Endodermal cell (in vitro differentiated cells): ENCODE measurements at regions not wholly inside any gene's neighbourhood (a gene's known extent, or its start where the extent isn't known, plus 50 kb on each side); places are given as distances from the start of the nearest gene placed in this dataset.

Experiments used
- DNase-seq: peaks from one replicate; pipeline ENCODE4 v3.0.0-alpha.2; 2017
- H3K27ac ChIP-seq: 2 replicates; pipeline ENCODE4 v1.5.1; 2013; ENCODE audit warnings: mild to moderate bottlenecking, low read depth, low read length, moderate library complexity
- H3K27me3 ChIP-seq: 2 replicates; pipeline ENCODE4 v1.6.1; 2013; ENCODE audit warnings: mild to moderate bottlenecking, low read length, moderate library complexity; ENCODE audit not compliant: insufficient read depth, control insufficient read depth, poor library complexity, severe bottlenecking
- H3K36me3 ChIP-seq: 2 replicates; pipeline ENCODE4 v1.7.0; 2013; ENCODE audit warnings: mild to moderate bottlenecking, low read length, moderate library complexity; ENCODE audit not compliant: control insufficient read depth, insufficient read depth
- H3K4me1 ChIP-seq: one replicate; pipeline ENCODE4 v1.7.0; 2013; ENCODE audit warnings: low read length; ENCODE audit not compliant: control insufficient read depth, insufficient read depth
- H3K4me3 ChIP-seq: 2 replicates; pipeline ENCODE4 v1.5.1; 2013; ENCODE audit warnings: mild to moderate bottlenecking, low read length, moderate library complexity
- H3K9ac ChIP-seq: 2 replicates; pipeline ENCODE4 v1.6.1; 2013; ENCODE audit warnings: mild to moderate bottlenecking, low read length, moderate library complexity; ENCODE audit not compliant: poor library complexity, severe bottlenecking; ENCODE audit errors: extremely low read depth
- H3K9me3 ChIP-seq: 2 replicates; pipeline ENCODE4 v1.6.1; 2013; ENCODE audit warnings: mild to moderate bottlenecking, low read length, moderate library complexity; ENCODE audit not compliant: control insufficient read depth
- H3K27ac Mint-ChIP-seq: 2 replicates; pipeline ENCODE4 v1.8.0; 2020; ENCODE audit warnings: mixed read lengths
- H3K27me3 Mint-ChIP-seq: 2 replicates; pipeline ENCODE4 v1.8.0; 2021; ENCODE audit warnings: mild to moderate bottlenecking, mixed read lengths; ENCODE audit not compliant: insufficient read depth
- H3K36me3 Mint-ChIP-seq: 2 replicates; pipeline ENCODE4 v1.8.0; 2020; ENCODE audit warnings: low read depth, mixed read lengths
- H3K4me1 Mint-ChIP-seq: 2 replicates; pipeline ENCODE4 v1.8.0; 2020; ENCODE audit warnings: mixed read lengths
- H3K4me3 Mint-ChIP-seq: 2 replicates; pipeline ENCODE4 v1.8.0; 2020; ENCODE audit warnings: mild to moderate bottlenecking, moderate library complexity, mixed read lengths
- H3K9me3 Mint-ChIP-seq: 2 replicates; pipeline ENCODE4 v1.8.0; 2020; ENCODE audit warnings: mild to moderate bottlenecking, mixed read lengths
- CTCF ChIP-seq: fragments of 200-600 bp; sonication (generic); conservative IDR thresholded peaks from 2 replicates; pipeline ENCODE4 v1.5.0; 2021; ENCODE audit warnings: antibody characterized with exemption, mild to moderate bottlenecking
- WGBS, 2 experiments: methylation state at CpG; one replicate each; pipeline versions ENCODE4 v1.1.5 to v1.1.7; 2013; ENCODE audit warnings: missing lambda C conversion rate in 2 of 2, mixed read lengths in 1 of 2; ENCODE audit not compliant: insufficient coverage in 1 of 2, insufficient read length in 1 of 2; 5-methylcytosine and 5-hydroxymethylcytosine counted together

- Mint-ChIP-seq H3K27ac (no peak overlapping the region), H3K4me1 (peaks cover 41% of the 10 kb centered on the region), H3K27me3 (no peaks in the 10 kb centered on the region), H3K4me3 (no peak overlapping the region), H3K36me3 (no peaks in the 10 kb centered on the region), H3K9me3 (no peaks in the 10 kb centered on the region)
- Histone ChIP-seq H3K4me3 (no peak overlapping the region), H3K36me3 (no peaks in the 10 kb centered on the region), H3K9ac (no peak overlapping the region), H3K4me1 (peaks cover 12% of the 10 kb centered on the region), H3K27me3 (no peaks in the 10 kb centered on the region), H3K27ac (no peak overlapping the region), H3K9me3 (peaks cover 7% of the 10 kb centered on the region)
- no peak for TF ChIP-seq CTCF
- DNase-seq: no peak
- 81 to 90% methylated on average over 2 to 3 of the region's 3 CpGs for WGBS, 2 experiments
Measured at GRCh38 chr18:24814521-24814920, 354.1 kb downstream of the HRH4 start.

- DNase-seq: no peak
- Histone ChIP-seq H3K4me3 (no peak overlapping the region), H3K4me1 (peaks cover 12% of the 10 kb centered on the region), H3K9me3 (peaks cover 7% of the 10 kb centered on the region), H3K9ac (no peak overlapping the region), H3K36me3 (no peaks in the 10 kb centered on the region), H3K27ac (peak overlapping the region; percentile 67), H3K27me3 (no peaks in the 10 kb centered on the region)
- no peak for TF ChIP-seq CTCF
- Mint-ChIP-seq H3K4me3 (no peak overlapping the region), H3K9me3 (no peaks in the 10 kb centered on the region), H3K27ac (no peak overlapping the region), H3K4me1 (peaks cover 40% of the 10 kb centered on the region), H3K36me3 (no peaks in the 10 kb centered on the region), H3K27me3 (no peaks in the 10 kb centered on the region)
- WGBS, 2 experiments: 83 to 90% methylated on average over 1 to 3 of the region's 3 CpGs
Measured at GRCh38 chr18:24817150-24817549, 356.7 kb downstream of the HRH4 start.

- no peak overlapping the region for H3K9ac ChIP-seq
- WGBS, 2 experiments: 46 to 49% methylated on average over 2 to 9 of the region's 9 CpGs
- no peaks in the 10 kb centered on the region for H3K27me3 ChIP-seq
- H3K27ac Mint-ChIP-seq: peak overlapping the region; percentile 33
- no peaks in the 10 kb centered on the region for H3K36me3 ChIP-seq
- H3K9me3 ChIP-seq: peaks cover 7% of the 10 kb centered on the region
- H3K9me3 Mint-ChIP-seq: no peaks in the 10 kb centered on the region
- no peak for TF ChIP-seq CTCF
- no peaks in the 10 kb centered on the region for H3K27me3 Mint-ChIP-seq
- peaks cover 12% of the 10 kb centered on the region for H3K4me1 ChIP-seq
- DNase-seq: peak; percentile 59
- H3K36me3 Mint-ChIP-seq: no peaks in the 10 kb centered on the region
- no peak overlapping the region for H3K4me3 Mint-ChIP-seq
- peaks cover 40% of the 10 kb centered on the region for H3K4me1 Mint-ChIP-seq
- H3K27ac ChIP-seq: peak overlapping the region; percentile 67
- no peak overlapping the region for H3K4me3 ChIP-seq
Measured at GRCh38 chr18:24817587-24818371, 357.3 kb downstream of the HRH4 start.
